HG02938 (cell line): ENCODE measurements at regions not wholly inside any gene's neighbourhood (a gene's known extent, or its start where the extent isn't known, plus 50 kb on each side); places are given as distances from the start of the nearest gene placed in this dataset.

Experiments used
- ATAC-seq: cut with Tn5 transposase; IDR thresholded peaks from one replicate; pipeline ENCODE4 v1.9.1; 2021; ENCODE audit warnings: mild to moderate bottlenecking, moderate library complexity; ENCODE audit not compliant: unreplicated experiment

DNA sequence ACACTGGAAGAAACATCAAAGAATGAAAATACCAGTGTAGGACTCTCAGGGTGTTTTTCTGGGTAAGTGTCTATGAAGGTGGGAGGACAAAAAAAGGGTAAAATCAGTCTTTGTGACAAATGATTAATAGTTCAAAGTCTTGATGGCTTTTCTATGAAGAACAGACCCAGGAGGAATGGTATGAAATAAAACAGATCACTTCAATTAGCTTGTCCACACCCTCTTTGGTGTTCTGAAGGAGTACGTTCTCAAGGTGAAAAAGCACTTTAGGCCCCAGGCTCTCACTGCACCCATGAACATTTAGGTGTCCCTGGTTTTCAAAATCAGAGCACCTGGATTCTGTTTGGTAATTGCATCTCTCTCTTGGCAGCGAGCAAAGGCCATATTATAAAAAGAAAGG, 383.6 kb upstream of the NR2F2 start:
- no peak for ATAC-seq

DNA sequence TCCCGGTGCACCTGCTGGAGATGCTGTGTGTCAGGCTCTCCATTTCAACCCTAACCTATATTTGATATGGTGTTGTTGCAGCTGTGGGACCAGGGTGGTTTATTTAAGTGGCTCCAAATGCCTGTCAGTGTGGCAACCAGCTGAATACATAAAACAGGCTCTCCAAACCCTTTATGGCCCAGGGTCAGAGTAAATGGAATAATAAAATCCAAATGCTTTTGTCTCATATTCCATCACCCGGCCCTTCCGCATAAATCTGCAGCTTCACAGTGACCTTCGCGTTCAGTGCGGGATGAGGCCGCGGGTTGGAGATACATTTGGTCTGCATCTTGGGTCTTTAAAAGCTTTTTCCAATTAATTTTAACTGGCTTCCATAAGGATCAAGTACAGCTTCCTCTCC, 382.1 kb upstream of the NR2F2 start:
- ATAC-seq: no peak

GRCh38 chr15:95953032-95953431, 377.5 kb upstream of the NR2F2 start:
- no peak for ATAC-seq

GRCh38 chr15:95957861-95958260, 372.6 kb upstream of the NR2F2 start:
- ATAC-seq: no peak

GRCh38 chr15:95958382-95958781, 372.1 kb upstream of the NR2F2 start:
- ATAC-seq: no peak

- ATAC-seq: no peak
These were observed 361.6 kb upstream of the NR2F2 start for GRCh38 chr15:95968856-95969255.

- ATAC-seq: no peak
These were observed 360.2 kb upstream of the NR2F2 start for GRCh38 chr15:95970326-95970725.

- no peak for ATAC-seq
These were observed 358.4 kb upstream of the NR2F2 start for GRCh38 chr15:95972041-95972553.

- no peak for ATAC-seq
These were observed 357.7 kb upstream of the NR2F2 start for GRCh38 chr15:95972812-95973211.

DNA sequence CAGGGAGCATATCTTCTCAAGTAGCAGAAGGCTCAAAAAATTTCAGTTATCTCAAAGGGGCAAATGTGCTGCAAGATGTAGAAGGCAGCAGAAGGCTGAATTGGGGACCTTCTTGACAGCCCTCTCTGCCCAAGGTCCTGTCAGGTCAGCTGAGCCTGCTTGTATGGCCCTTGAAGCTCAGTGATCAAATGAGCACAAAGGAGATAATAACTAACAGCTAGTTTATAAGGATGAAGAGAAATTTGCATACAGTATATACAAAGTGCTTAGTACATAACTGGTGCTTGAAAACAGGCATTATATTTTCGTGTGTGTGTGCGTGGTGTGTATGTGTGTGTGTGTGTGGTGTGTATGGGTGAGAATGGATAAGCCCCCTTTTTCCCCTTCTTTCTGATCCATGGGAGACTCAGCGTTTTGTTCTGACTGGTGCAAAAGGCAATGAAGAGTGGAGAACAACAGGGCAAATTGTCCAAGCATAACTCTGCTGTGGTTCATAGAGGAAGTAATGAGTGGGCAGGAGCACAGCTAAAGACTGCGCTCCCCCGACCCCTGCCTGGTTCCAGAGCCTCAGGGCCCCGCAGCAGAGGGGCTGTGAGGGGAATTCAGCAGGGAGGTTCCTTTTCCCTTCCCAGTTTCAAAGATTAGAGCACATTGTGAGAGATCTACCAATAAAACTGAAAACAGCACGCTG, 356.8 kb upstream of the NR2F2 start:
- ATAC-seq: peak; percentile 53

GRCh38 chr15:95975212-95975611, 355.3 kb upstream of the NR2F2 start:
- ATAC-seq: peak; percentile 75

DNA sequence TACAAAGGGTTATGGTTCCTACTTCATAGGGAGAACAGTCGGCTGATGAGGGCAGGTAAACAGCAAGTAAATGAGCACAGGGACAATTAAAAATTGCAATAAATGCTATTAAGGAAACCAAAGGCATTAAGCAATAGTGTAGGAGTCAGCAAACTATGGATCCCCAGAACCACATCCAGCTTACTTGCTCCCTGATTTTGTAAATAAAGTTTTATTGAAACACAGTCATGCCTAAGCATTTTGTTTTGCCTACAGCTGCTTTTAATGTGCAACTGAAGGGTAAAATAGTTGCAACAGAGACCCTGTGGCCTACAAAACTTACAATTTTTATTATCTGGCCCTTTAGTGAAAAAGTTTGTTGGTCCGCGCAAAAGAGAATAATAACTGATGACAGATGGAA, 351.2 kb upstream of the NR2F2 start:
- no peak for ATAC-seq

DNA sequence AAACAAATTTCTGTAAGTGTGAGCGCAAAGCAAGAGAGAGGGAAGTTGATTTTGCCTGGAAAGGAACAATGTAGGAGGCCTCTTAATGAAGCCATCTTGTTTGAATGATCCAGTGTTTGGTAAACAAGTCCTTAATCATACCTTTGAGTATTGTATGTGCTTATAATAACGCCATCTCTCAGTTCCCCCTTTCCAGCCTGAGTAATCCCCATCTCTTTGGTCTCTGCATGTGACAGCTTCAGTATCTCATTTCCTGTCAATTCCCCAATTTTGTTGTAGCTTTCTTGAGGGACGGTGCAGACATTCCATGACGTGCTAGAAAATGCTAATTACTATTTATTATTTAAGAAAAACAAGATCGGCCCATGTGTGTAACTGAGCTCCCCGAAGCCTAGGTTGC, 349.3 kb upstream of the NR2F2 start:
- ATAC-seq: no peak

- no peak for ATAC-seq
These were observed 343.2 kb upstream of the NR2F2 start for GRCh38 chr15:95987299-95987698.

- no peak for ATAC-seq
These were observed 342.5 kb upstream of the NR2F2 start for GRCh38 chr15:95987886-95988573.

- ATAC-seq: no peak
These were observed 342.0 kb upstream of the NR2F2 start for GRCh38 chr15:95988574-95988887.

DNA sequence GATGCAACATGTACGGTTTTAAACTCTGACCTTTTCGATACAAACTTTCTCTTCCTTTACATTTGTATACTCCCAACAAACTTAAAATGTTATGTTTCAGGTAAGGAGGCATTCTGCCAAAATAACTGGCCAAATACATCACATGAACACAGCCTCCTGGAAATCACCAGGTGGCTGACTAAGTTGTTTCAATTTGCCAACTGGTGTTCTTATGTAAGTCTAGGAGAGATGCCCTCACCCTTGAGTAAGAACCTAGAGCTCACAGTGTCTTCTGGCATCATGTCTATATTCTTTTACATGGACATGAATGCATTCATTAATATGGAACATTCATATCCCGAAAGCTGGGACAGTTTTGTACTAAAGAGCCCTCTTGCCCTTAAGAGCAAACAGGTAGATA, 341.1 kb upstream of the NR2F2 start:
- ATAC-seq: no peak

DNA sequence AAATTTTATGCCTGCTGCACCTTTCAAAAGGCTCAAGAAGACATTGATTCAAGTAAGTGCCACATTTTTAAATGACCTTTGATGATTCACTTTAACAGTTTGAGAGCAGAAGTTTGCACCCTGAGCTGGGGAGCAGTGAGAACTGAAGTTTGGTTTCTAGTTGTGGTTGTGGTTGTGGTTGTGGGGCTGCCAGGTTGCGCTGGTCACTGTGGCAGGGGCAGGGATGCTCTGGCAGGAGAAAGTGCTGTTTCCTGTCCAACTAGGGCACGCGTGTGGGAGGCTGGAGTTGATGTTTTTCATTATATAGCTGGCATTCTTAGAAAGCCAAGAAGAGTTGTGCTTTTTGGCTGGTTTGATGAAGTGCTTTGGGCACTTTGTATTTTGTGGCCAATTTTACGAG, 339.7 kb upstream of the NR2F2 start:
- no peak for ATAC-seq

GRCh38 chr15:95994418-95994817, 336.1 kb upstream of the NR2F2 start:
- ATAC-seq: no peak

DNA sequence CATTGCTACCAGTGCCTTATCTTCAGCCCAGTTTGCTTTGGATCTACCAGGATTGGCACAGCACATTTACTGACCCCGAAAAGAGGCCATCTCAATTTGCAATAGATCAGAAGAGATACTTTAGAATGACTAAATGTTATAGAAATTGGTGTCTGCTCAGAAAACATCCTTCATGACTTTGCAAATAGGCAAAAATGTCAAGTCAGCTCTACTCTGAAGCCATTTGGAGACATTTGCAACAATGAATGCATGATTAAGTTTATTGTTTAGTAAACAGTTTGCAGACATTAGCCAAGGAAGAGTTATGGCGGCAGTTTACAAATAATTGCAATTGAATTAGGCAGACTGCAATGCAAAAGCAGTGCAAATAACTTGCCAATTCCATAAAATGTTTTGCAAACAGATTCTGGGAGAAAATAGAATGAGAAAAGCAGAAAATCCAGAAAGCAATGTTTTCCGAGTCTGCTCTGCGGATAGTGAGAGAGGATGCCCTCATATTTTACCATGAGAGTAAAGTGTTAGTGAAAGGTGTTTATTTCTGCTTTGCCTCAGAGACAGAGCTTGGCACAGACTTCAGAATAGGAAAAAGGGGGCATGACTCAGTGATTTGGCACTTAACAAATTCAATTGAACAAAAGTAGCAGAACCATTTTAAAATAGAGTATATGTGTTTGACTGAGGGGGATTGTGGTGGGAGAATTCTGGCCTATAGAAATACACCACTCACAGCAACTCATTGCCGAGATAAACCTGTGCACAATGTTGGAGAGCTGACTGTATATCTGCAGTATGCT, 334.9 kb upstream of the NR2F2 start:
- ATAC-seq: no peak

DNA sequence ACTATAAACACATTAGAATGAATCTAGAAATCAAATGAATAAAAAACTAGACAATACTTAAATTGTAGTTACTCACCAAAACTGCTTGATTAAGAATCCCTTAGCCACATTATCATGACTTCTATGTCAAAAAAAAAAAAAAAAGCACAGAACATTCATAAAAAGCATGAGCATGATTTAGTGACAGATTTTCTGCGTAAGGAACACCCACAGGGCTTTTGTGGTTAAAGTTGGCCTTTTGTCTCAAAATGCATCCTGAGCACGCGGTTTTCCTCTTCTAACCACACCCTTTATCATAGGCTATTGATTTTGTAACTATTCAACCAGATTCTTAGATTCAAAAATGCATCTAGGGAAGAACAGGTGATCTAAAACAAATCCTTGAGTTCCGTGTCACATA, 334.0 kb upstream of the NR2F2 start:
- no peak for ATAC-seq

DNA sequence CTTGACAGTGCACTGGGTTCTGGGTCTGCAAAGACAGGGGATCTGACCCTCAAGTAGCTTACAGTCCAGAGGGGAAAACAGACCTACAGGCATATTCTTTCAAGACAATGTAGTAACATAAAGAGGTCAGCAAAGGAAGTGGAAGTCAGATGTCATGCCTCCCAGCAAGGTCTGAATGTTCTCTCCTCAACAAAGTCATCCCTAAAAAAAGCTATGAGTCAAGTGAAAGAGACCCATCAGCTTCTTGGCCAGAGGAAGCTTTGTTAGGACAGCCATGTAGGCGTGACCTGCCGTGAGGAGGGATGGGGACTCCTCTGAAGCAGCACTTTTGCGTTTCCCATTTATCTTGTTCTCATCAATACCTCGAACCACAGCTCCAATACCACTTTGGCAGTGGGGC, 331.6 kb upstream of the NR2F2 start:
- no peak for ATAC-seq
